GM19240 (cell line): ENCODE measurements at regions not wholly inside any gene's neighbourhood (a gene's known extent, or its start where the extent isn't known, plus 50 kb on each side); places are given as distances from the start of the nearest gene placed in this dataset.
"Not testable (repeated sequence)": the region's sequence is repeated elsewhere in the genome, so short reads cannot be mapped to it uniquely, and the experiment has no call there.

Experiments
- DNase-seq: peaks from one replicate; pipeline ENCODE4 v3.0.0; 2011; ENCODE audit warnings: low spot score; ENCODE audit not compliant: insufficient read length

- DNase-seq = no peak
Measured at GRCh38 chr3:88671573-88671972, 435.8 kb upstream of the EPHA3 start.

- DNase-seq = no peak
Measured at GRCh38 chr3:88677298-88677697, 430.1 kb upstream of the EPHA3 start.

GRCh38 chr3:88678747-88679146 lies 428.7 kb upstream of the EPHA3 start:
- no peak for DNase-seq

- DNase-seq = no peak
Measured at GRCh38 chr3:88690287-88690686, 417.1 kb upstream of the EPHA3 start.

- no peak for DNase-seq
Measured at GRCh38 chr3:88691081-88691480, 416.3 kb upstream of the EPHA3 start.

- no peak for DNase-seq
Measured at GRCh38 chr3:88703501-88704059, 403.8 kb upstream of the EPHA3 start.

- no peak for DNase-seq
Measured at GRCh38 chr3:88704338-88704737, 403.1 kb upstream of the EPHA3 start.

- no peak for DNase-seq
Measured at GRCh38 chr3:88707837-88708236, 399.6 kb upstream of the EPHA3 start.

GRCh38 chr3:88712552-88712951 lies 394.9 kb upstream of the EPHA3 start:
- no peak for DNase-seq

- no peak for DNase-seq
Measured at GRCh38 chr3:88713233-88713691, 394.2 kb upstream of the EPHA3 start.

GRCh38 chr3:88725440-88726165 lies 381.8 kb upstream of the EPHA3 start:
- no peak for DNase-seq

- DNase-seq = no peak
Measured at GRCh38 chr3:88732186-88732585, 375.2 kb upstream of the EPHA3 start.

GRCh38 chr3:88742106-88742505 lies 365.3 kb upstream of the EPHA3 start:
- DNase-seq = no peak

GRCh38 chr3:88742674-88743507 lies 364.5 kb upstream of the EPHA3 start:
- DNase-seq = no peak

- DNase-seq = no peak
Measured at GRCh38 chr3:88744896-88745295, 362.5 kb upstream of the EPHA3 start.

GRCh38 chr3:88747145-88747544 lies 360.3 kb upstream of the EPHA3 start:
- DNase-seq = not testable (repeated sequence)

GRCh38 chr3:88758676-88759075 lies 348.7 kb upstream of the EPHA3 start:
- DNase-seq = no peak

GRCh38 chr3:88767746-88768145 lies 339.7 kb upstream of the EPHA3 start:
- DNase-seq = no peak

- no peak for DNase-seq
Measured at GRCh38 chr3:88773766-88774165, 333.7 kb upstream of the EPHA3 start.

- no peak for DNase-seq
Measured at GRCh38 chr3:88775026-88775690, 332.3 kb upstream of the EPHA3 start.

- DNase-seq = no peak
Measured at GRCh38 chr3:88779482-88779881, 327.9 kb upstream of the EPHA3 start.

- DNase-seq = no peak
Measured at GRCh38 chr3:88784925-88785324, 322.5 kb upstream of the EPHA3 start.
